GM06990 (cell line): ENCODE measurements at regions not wholly inside any gene's neighbourhood (a gene's known extent, or its start where the extent isn't known, plus 50 kb on each side); places are given as distances from the start of the nearest gene placed in this dataset.

ENCODE experiments used
- DNase-seq: peaks from one replicate; pipeline ENCODE4 v3.0.0-alpha.2; 2011; ENCODE audit not compliant: insufficient read length; ENCODE audit errors: extremely low read depth
- H3K27me3 ChIP-seq: replicated peaks from 2 replicates; pipeline ENCODE4 v1.6.0; 2011; ENCODE audit warnings: low read length; ENCODE audit not compliant: control insufficient read depth, insufficient read depth
- H3K36me3 ChIP-seq: 2 replicates; pipeline ENCODE4 v1.5.1; 2011; ENCODE audit warnings: low read length; ENCODE audit not compliant: control insufficient read depth, insufficient read depth
- H3K4me3 ChIP-seq: replicated peaks from 2 replicates; pipeline ENCODE4 v1.5.1; 2011; ENCODE audit warnings: low read depth, mild to moderate bottlenecking, control low read depth, low read length
- CTCF ChIP-seq: IDR thresholded peaks from 2 replicates; pipeline ENCODE4 v1.5.1; 2011; ENCODE audit warnings: low read length, control low read depth, mild to moderate bottlenecking, inconsistent platforms; ENCODE audit not compliant: insufficient read depth, poor library complexity, severe bottlenecking

- DNase-seq: no peak
- H3K27me3 ChIP-seq: no peaks in the 10 kb centered on the region
- no peak overlapping the region for H3K4me3 ChIP-seq
- TF ChIP-seq CTCF: no peak
- H3K36me3 ChIP-seq: no peaks in the 10 kb centered on the region
These were observed 234.4 kb upstream of the PWP1 start for GRCh38 chr12:107451246-107451645.

GRCh38 chr12:107454109-107454830 lies 231.3 kb upstream of the PWP1 start:
- H3K4me3 ChIP-seq: no peak overlapping the region

GRCh38 chr12:107457362-107457935 lies 228.2 kb upstream of the PWP1 start:
- no peak for TF ChIP-seq CTCF

More at GRCh38 chr12:107454109-107454830, 231.3 kb upstream of the PWP1 start:
- H3K36me3 ChIP-seq: no peaks in the 10 kb centered on the region
- DNase-seq: no peak
- H3K27me3 ChIP-seq: no peaks in the 10 kb centered on the region
- no peak for TF ChIP-seq CTCF

GRCh38 chr12:107458163-107458562 lies 227.4 kb upstream of the PWP1 start:
- DNase-seq: no peak
- Histone ChIP-seq H3K4me3 (no peak overlapping the region), H3K27me3 (no peaks in the 10 kb centered on the region), H3K36me3 (no peaks in the 10 kb centered on the region)
- TF ChIP-seq CTCF: no peak

More at GRCh38 chr12:107457362-107457935, 228.2 kb upstream of the PWP1 start:
- Histone ChIP-seq H3K36me3 (no peaks in the 10 kb centered on the region), H3K27me3 (no peaks in the 10 kb centered on the region), H3K4me3 (no peak overlapping the region)
- DNase-seq: no peak

- TF ChIP-seq CTCF: no peak
- no peaks in the 10 kb centered on the region for H3K36me3 ChIP-seq
- no peaks in the 10 kb centered on the region for H3K27me3 ChIP-seq
- DNase-seq: no peak
- H3K4me3 ChIP-seq: no peak overlapping the region
These were observed 226.6 kb upstream of the PWP1 start for GRCh38 chr12:107458990-107459389.
